Smooth muscle cell (in vitro differentiated cells): ENCODE measurements at regions not wholly inside any gene's neighbourhood (a gene's known extent, or its start where the extent isn't known, plus 50 kb on each side); places are given as distances from the start of the nearest gene placed in this dataset.

Source experiments
- DNase-seq: peaks from one replicate; lab custom pipeline; 2025; ENCODE audit not compliant: unreplicated experiment; lab: John Stamatoyannopoulos, UW
- H2AFZ ChIP-seq: fragments of 200-600 bp; sonication (generic); 2 replicates; pipeline ENCODE4 v1.6.0; 2016; ENCODE audit warnings: antibody characterized with exemption, low read depth, mild to moderate bottlenecking
- H3F3A ChIP-seq: fragments of 200-600 bp; sonication (generic); 2 replicates; pipeline ENCODE4 v1.6.0; 2017; ENCODE audit warnings: antibody characterized with exemption, low read depth
- H3K27ac ChIP-seq: fragments of 200-600 bp; sonication (generic); 2 replicates; pipeline ENCODE4 v1.5.1; 2016; ENCODE audit warnings: low read depth, mild to moderate bottlenecking
- H3K27me3 ChIP-seq: fragments of 200-600 bp; sonication (generic); 2 replicates; pipeline ENCODE4 v1.6.1; 2016; ENCODE audit warnings: low read depth, mild to moderate bottlenecking
- H3K36me3 ChIP-seq: fragments of 200-600 bp; sonication (generic); 2 replicates; pipeline ENCODE4 v1.5.1; 2016; ENCODE audit warnings: low read depth
- H3K4me1 ChIP-seq: fragments of 200-600 bp; sonication (generic); 2 replicates; pipeline ENCODE4 v1.5.1; 2016; ENCODE audit warnings: low read depth
- H3K4me2 ChIP-seq: fragments of 200-600 bp; sonication (generic); 2 replicates; pipeline ENCODE4 v1.6.0; 2016; ENCODE audit warnings: mild to moderate bottlenecking
- H3K4me3 ChIP-seq: fragments of 200-600 bp; sonication (generic); 2 replicates; pipeline ENCODE4 v1.5.1; 2016; ENCODE audit warnings: mild to moderate bottlenecking
- H3K79me2 ChIP-seq: fragments of 200-600 bp; sonication (generic); 2 replicates; pipeline ENCODE4 v1.6.0; 2016; ENCODE audit warnings: low read depth, mild to moderate bottlenecking
- H3K9ac ChIP-seq: fragments of 200-600 bp; sonication (generic); 2 replicates; pipeline ENCODE4 v1.6.0; 2016; ENCODE audit warnings: low read depth
- H3K9me3 ChIP-seq: fragments of 200-600 bp; sonication (generic); replicated peaks from 2 replicates; pipeline ENCODE4 v1.5.1; 2016; ENCODE audit warnings: low read depth
- H4K20me1 ChIP-seq: fragments of 200-600 bp; sonication (generic); 2 replicates; pipeline ENCODE4 v1.6.0; 2016; ENCODE audit warnings: low read depth
- WGBS: methylation state at CpG from one replicate; pipeline ENCODE4 v1.1.7; 2016; ENCODE audit warnings: low lambda C conversion rate; 5-methylcytosine and 5-hydroxymethylcytosine counted together
- TF ChIP-seq, protein P1 (sequence below): fragments of 200-600 bp; sonication (generic); IDR thresholded peaks from 2 replicates; pipeline ENCODE4 v1.5.1; 2017; ENCODE audit warnings: borderline replicate concordance, mild to moderate bottlenecking, antibody characterized with exemption; ENCODE audit not compliant: insufficient read depth, poor library complexity, severe bottlenecking

DNA sequence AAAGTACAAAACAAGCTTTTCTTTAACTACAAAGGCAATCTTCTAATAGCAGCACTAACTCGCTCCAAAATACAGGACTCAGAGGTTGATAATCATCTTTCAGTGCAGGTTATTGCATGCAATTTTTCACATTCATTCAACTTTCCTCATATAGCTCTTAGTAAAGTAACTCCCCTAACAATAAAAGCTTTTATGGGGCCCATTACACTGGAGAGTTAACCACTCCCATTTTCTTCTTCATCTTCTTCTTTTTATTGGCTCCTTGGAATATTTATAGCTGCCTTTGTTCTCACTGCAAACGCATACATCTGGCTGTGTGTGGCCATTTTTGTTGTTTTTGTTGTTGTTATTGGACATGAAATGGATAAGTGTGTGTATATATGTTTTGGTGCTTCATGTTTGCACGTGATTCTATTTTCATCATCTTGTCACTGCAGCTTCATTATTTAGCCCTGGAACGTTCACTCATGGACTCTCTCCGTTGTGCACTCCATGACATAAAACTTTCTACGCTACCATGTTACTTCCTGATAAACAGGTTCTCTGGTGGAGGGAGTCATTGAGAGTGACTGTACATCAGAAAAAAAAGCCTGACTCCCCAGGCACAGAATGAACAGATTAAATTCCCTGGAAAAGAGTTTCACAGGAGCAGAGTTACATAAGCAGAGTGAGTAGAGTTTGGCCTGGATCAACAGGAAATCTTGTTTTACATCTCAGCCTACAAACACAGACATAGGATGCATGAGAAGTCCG is 236.4 kb upstream of the SP4 start:
- 75% methylated on average over 7 of the region's 7 CpGs for WGBS
- H3K9ac ChIP-seq = no peak overlapping the region
- TF ChIP-seq, protein P1, sequence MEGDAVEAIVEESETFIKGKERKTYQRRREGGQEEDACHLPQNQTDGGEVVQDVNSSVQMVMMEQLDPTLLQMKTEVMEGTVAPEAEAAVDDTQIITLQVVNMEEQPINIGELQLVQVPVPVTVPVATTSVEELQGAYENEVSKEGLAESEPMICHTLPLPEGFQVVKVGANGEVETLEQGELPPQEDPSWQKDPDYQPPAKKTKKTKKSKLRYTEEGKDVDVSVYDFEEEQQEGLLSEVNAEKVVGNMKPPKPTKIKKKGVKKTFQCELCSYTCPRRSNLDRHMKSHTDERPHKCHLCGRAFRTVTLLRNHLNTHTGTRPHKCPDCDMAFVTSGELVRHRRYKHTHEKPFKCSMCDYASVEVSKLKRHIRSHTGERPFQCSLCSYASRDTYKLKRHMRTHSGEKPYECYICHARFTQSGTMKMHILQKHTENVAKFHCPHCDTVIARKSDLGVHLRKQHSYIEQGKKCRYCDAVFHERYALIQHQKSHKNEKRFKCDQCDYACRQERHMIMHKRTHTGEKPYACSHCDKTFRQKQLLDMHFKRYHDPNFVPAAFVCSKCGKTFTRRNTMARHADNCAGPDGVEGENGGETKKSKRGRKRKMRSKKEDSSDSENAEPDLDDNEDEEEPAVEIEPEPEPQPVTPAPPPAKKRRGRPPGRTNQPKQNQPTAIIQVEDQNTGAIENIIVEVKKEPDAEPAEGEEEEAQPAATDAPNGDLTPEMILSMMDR = no peak
- no peak overlapping the region for H2AFZ ChIP-seq
- H3K4me1 ChIP-seq = peaks cover 7% of the 10 kb centered on the region
- H3K79me2 ChIP-seq = no peaks in the 10 kb centered on the region
- DNase-seq = no peak
- no peaks in the 10 kb centered on the region for H3K9me3 ChIP-seq
- H3K27me3 ChIP-seq = no peaks in the 10 kb centered on the region
- no peaks in the 10 kb centered on the region for H3F3A ChIP-seq
- no peaks in the 10 kb centered on the region for H3K36me3 ChIP-seq
- H3K4me3 ChIP-seq = no peak overlapping the region
- no peaks in the 10 kb centered on the region for H4K20me1 ChIP-seq
- H3K27ac ChIP-seq = no peak overlapping the region
- no peak overlapping the region for H3K4me2 ChIP-seq

DNA sequence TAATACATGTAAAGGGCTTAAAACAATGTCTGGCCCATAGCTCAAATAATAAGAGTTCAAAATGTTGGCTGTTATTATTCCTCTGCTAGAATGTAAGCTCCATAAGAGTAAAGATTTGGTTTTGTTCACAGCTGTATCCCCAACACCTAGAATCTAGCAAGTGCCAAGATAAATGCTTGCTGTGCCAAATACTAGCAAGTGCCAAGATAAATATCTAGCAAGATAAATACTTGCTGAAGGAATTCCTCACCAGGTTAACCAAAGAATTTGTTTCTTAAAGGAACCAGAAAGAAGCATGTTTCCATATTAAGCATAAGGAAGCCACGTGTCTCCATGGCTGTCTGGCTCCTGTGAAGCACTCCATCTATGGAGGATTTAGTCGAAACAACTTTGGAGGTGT is 235.2 kb upstream of the SP4 start:
- TF ChIP-seq, protein P1 = no peak
- no peaks in the 10 kb centered on the region for H3K9me3 ChIP-seq

DNA sequence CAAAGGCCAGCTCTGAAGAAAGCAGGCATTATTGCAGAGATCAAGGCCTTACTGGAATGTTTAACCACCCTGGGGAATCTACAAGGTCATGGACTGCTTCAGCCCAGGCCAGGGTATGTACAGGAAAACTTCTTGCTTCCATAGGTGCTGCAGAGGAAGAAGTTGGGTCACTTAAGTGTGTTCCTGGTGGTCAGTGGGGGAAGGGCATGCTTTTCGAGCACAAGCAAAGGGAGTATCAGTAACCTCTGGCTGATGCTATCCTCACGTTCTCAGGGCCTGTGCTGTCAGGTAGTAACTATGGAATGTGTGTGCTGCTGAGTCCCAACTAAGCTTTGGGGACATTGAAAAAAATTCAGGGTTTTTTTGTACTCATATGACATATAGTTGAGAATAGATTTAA is 234.0 kb upstream of the SP4 start:
- H3K9ac ChIP-seq = no peak overlapping the region
- no peak overlapping the region for H3K4me2 ChIP-seq
- no peaks in the 10 kb centered on the region for H4K20me1 ChIP-seq
- H3K27ac ChIP-seq = no peak overlapping the region
- no peak overlapping the region for H2AFZ ChIP-seq
- no peaks in the 10 kb centered on the region for H3K27me3 ChIP-seq
- no peak overlapping the region for H3K4me3 ChIP-seq
- no peaks in the 10 kb centered on the region for H3F3A ChIP-seq
- no peaks in the 10 kb centered on the region for H3K9me3 ChIP-seq
- H3K79me2 ChIP-seq = no peaks in the 10 kb centered on the region
- DNase-seq = no peak
- WGBS = 73% methylated on average over 2 of the region's 2 CpGs
- TF ChIP-seq, protein P1 = no peak
- H3K4me1 ChIP-seq = peaks cover 7% of the 10 kb centered on the region
- H3K36me3 ChIP-seq = no peaks in the 10 kb centered on the region

More for the DNA sequence above, 235.2 kb upstream of the SP4 start:
- H3K4me2 ChIP-seq = no peak overlapping the region
- H3K36me3 ChIP-seq = no peaks in the 10 kb centered on the region
- no peak overlapping the region for H3K27ac ChIP-seq
- peaks cover 7% of the 10 kb centered on the region for H3K4me1 ChIP-seq
- 86% methylated on average over 2 of the region's 2 CpGs for WGBS
- no peaks in the 10 kb centered on the region for H3K79me2 ChIP-seq
- no peak overlapping the region for H3K9ac ChIP-seq
- no peak overlapping the region for H2AFZ ChIP-seq
- DNase-seq = no peak
- H3K4me3 ChIP-seq = no peak overlapping the region
- H3F3A ChIP-seq = no peaks in the 10 kb centered on the region
- no peaks in the 10 kb centered on the region for H4K20me1 ChIP-seq
- H3K27me3 ChIP-seq = no peaks in the 10 kb centered on the region

DNA sequence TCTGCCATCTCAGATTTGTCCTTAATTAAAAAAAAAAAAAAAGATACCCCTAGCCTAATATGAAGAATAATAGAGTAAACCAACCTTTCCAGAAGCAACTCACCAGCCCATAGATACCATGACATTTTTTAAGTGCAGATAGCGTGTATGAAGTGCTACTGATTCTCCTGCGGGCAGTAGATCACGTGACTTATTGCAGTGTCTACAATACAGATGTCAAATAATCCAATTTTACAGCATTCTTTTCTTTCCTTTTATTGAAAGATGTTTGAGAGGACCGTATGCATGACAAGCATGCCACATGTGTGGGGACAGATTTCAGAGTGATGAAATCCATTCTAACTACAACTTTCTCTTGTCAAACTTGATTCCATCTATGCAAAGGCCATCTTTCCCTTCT is 232.9 kb upstream of the SP4 start:
- H3K4me1 ChIP-seq = peaks cover 7% of the 10 kb centered on the region
- H3K36me3 ChIP-seq = no peaks in the 10 kb centered on the region
- no peak overlapping the region for H3K9ac ChIP-seq
- no peaks in the 10 kb centered on the region for H3F3A ChIP-seq
- H3K27ac ChIP-seq = no peak overlapping the region
- no peak overlapping the region for H2AFZ ChIP-seq
- no peaks in the 10 kb centered on the region for H4K20me1 ChIP-seq
- TF ChIP-seq, protein P1 = no peak
- H3K79me2 ChIP-seq = no peaks in the 10 kb centered on the region
- DNase-seq = no peak
- WGBS = 91% methylated on average over 4 of the region's 4 CpGs
- no peaks in the 10 kb centered on the region for H3K9me3 ChIP-seq
- H3K27me3 ChIP-seq = no peaks in the 10 kb centered on the region
- H3K4me2 ChIP-seq = no peak overlapping the region
- H3K4me3 ChIP-seq = no peak overlapping the region
